Osteoblast (primary cell): ENCODE measurements at regions not wholly inside any gene's neighbourhood (a gene's known extent, or its start where the extent isn't known, plus 50 kb on each side); places are given as distances from the start of the nearest gene placed in this dataset.

Experiments
- DNase-seq: peaks from one replicate; pipeline ENCODE4 v3.0.0; 2011; ENCODE audit warnings: low spot score, mixed read lengths; ENCODE audit not compliant: insufficient read length; ENCODE audit errors: missing footprints
- H2AFZ ChIP-seq: 2 replicates; pipeline ENCODE4 v1.6.0; 2011; ENCODE audit warnings: mild to moderate bottlenecking, low read length
- H3K27ac ChIP-seq: 2 replicates; pipeline ENCODE4 v1.5.1; 2011; ENCODE audit warnings: mild to moderate bottlenecking, low read depth, low read length, moderate library complexity
- H3K27me3 ChIP-seq: 2 replicates; pipeline ENCODE4 v1.6.0; 2012; ENCODE audit warnings: mild to moderate bottlenecking, control low read depth, inconsistent platforms, low read length, moderate library complexity; ENCODE audit not compliant: insufficient read depth
- H3K36me3 ChIP-seq: 2 replicates; pipeline ENCODE4 v1.5.1; 2011; ENCODE audit warnings: mild to moderate bottlenecking, low read length, control low read depth, moderate library complexity; ENCODE audit not compliant: insufficient read depth
- H3K4me1 ChIP-seq: 2 replicates; pipeline ENCODE4 v1.5.1; 2011; ENCODE audit warnings: mild to moderate bottlenecking, low read length, control low read depth, moderate library complexity; ENCODE audit not compliant: insufficient read depth
- H3K4me2 ChIP-seq: 2 replicates; pipeline ENCODE4 v1.6.0; 2011; ENCODE audit warnings: mild to moderate bottlenecking, low read length; ENCODE audit not compliant: insufficient read depth
- H3K4me3 ChIP-seq: fragments of 200-600 bp; sonication (generic); 3 replicates; pipeline ENCODE4 v1.5.1; 2012; ENCODE audit warnings: mild to moderate bottlenecking, low read length, inconsistent platforms; ENCODE audit not compliant: insufficient read depth
- H3K79me2 ChIP-seq: 2 replicates; pipeline ENCODE4 v1.6.0; 2012; ENCODE audit warnings: mild to moderate bottlenecking, low read length, control low read depth, inconsistent platforms; ENCODE audit not compliant: insufficient read depth
- H3K9me3 ChIP-seq: 2 replicates; pipeline ENCODE4 v1.5.1; 2011; ENCODE audit warnings: low read depth, low read length, control low read depth
- H4K20me1 ChIP-seq: 2 replicates; pipeline ENCODE4 v1.6.0; 2012; ENCODE audit warnings: mild to moderate bottlenecking, low read length, control low read depth; ENCODE audit not compliant: insufficient read depth
- CTCF ChIP-seq: IDR thresholded peaks from 2 replicates; pipeline ENCODE4 v1.5.1; 2011; ENCODE audit warnings: mild to moderate bottlenecking, low read depth, low read length, moderate library complexity; ENCODE audit errors: extremely low read depth

GRCh38 chr15:50820808-50821382, 55.4 kb upstream of the SPPL2A start:
- Histone ChIP-seq H3K27ac (no peak overlapping the region), H3K36me3 (no peaks in the 10 kb centered on the region), H2AFZ (no peak overlapping the region), H3K4me1 (peaks cover 8% of the 10 kb centered on the region), H3K27me3 (peaks cover 2% of the 10 kb centered on the region), H3K9me3 (no peaks in the 10 kb centered on the region), H4K20me1 (no peaks in the 10 kb centered on the region), H3K79me2 (no peaks in the 10 kb centered on the region), H3K4me3 (no peak overlapping the region), H3K4me2 (no peak overlapping the region)
- TF ChIP-seq CTCF: no peak
- no peak for DNase-seq

GRCh38 chr15:50819344-50819743, 53.8 kb upstream of the SPPL2A start:
- no peak overlapping the region for H3K4me3 ChIP-seq
- TF ChIP-seq CTCF: no peak
- DNase-seq: no peak
- H2AFZ ChIP-seq: no peak overlapping the region
- no peaks in the 10 kb centered on the region for H3K36me3 ChIP-seq
- no peak overlapping the region for H3K27ac ChIP-seq
- H3K27me3 ChIP-seq: peaks cover 2% of the 10 kb centered on the region
- H3K9me3 ChIP-seq: no peaks in the 10 kb centered on the region
- H3K79me2 ChIP-seq: no peaks in the 10 kb centered on the region
- no peak overlapping the region for H3K4me2 ChIP-seq
- no peaks in the 10 kb centered on the region for H4K20me1 ChIP-seq
- H3K4me1 ChIP-seq: peaks cover 8% of the 10 kb centered on the region

GRCh38 chr15:50815958-50816590, 50.6 kb upstream of the SPPL2A start:
- TF ChIP-seq CTCF: no peak
- no peaks in the 10 kb centered on the region for H3K9me3 ChIP-seq
- H3K4me2 ChIP-seq: no peak overlapping the region
- no peak overlapping the region for H2AFZ ChIP-seq
- H3K79me2 ChIP-seq: no peaks in the 10 kb centered on the region
- no peak overlapping the region for H3K4me3 ChIP-seq
- H3K27me3 ChIP-seq: no peaks in the 10 kb centered on the region
- H3K4me1 ChIP-seq: peaks cover 8% of the 10 kb centered on the region
- H3K36me3 ChIP-seq: no peaks in the 10 kb centered on the region
- H4K20me1 ChIP-seq: no peaks in the 10 kb centered on the region
- no peak for DNase-seq
- H3K27ac ChIP-seq: no peak overlapping the region
